Stimulated activated CD4-positive, alpha-beta T cell treated with anti-CD3 and anti-CD28 coated beads, Interleukin-4, amount 100 ng/mL, for 1 hour (primary cell): ENCODE measurements at regions not wholly inside any gene's neighbourhood (a gene's known extent, or its start where the extent isn't known, plus 50 kb on each side); places are given as distances from the start of the nearest gene placed in this dataset.
"Not testable (repeated sequence)": the region's sequence is repeated elsewhere in the genome, so short reads cannot be mapped to it uniquely, and the experiment has no call there.

ENCODE experiments used
- DNase-seq: peaks from one replicate; pipeline ENCODE4 v3.0.0-alpha.2; 2020

DNA sequence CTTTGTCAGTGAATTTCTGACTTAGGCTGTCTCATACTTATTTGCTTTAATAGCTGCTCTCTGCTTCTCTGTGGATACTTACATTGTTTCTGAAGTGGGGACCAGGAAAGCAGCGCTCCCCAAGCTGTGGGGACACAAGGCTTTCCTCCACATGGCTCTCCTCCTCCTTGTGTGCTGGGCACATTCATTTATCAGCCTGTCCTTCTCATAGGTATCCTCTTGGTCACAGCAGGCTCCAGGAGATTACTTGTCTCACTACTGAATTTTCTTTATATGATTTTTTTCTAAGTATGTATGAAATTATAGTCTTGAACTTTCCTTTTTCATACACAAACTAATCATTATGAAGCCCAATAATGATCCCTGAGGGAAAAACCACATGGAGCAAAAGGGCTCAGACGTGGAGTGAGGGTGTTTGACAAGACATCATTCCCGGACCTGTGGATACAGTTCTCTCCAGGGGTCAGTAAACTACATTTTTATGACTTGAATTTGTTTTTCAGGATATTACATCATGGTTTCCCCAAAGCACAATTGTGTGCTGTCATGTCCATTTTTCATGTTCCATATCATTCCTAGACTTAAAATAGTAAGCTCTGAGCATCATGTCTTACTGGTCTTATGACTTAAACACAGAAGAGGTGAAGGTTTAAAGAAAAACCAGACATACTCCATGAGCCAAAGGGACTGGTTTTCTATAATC, 234.5 kb downstream of the PCSK1 start:
- DNase-seq: no peak

DNA sequence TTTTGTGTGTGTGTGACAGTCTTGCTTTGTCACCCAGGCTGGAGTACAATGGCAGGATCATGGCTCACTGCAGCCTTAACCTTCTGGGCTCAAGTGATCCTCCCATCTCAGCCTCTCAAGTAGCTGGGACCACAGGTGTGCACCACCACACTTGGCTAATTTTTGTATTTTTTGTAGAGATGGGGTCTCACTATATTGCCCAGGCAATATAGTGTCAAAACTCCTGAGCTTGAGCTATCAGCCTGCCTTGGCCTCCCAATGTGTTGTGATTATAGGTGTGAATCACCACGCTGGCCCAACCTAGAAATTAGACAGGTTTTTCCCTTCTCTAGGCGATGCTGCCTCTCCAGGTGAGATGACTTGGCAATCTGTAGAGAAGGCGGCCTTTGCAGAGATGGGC, 235.3 kb downstream of the PCSK1 start:
- not testable (repeated sequence) for DNase-seq

DNA sequence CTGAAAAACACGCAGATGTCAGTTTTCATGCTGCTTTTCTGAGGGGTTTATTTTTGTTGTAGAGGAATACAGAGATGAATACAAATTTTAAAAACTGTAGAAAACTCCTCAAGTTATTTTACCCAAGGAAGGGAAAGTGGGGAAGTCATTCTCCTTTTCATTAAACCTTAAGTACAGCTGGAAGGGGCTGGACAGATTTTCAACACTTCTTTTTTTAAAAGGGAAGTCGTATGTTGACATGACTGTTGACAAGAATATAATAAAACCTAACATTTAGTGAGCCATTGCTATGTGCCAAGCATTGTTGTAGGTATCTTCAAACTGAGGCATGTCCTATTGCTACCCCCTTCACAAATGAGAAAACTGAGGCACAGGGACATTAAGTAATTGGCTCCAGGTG, 235.7 kb upstream of the ELL2 start:
- no peak for DNase-seq

DNA sequence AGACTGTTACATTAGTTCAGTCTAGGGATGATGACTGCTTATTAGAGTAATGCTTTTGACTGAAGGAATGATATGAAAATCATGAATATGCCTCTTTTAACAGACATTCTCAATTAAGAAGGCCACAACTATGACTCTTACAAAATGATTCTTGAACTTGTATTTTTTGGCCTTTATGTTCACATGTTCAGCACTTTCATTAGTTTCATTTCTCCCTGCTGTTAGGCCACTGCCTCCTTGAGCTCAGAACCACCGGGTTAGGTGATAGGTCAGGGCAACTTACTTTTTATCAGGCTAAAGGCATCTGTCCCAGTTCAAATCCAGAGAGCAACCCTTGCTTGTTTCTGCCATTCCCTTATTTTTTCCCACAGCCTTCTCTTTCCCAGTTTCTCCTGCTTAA, 235.2 kb upstream of the ELL2 start:
- no peak for DNase-seq

DNA sequence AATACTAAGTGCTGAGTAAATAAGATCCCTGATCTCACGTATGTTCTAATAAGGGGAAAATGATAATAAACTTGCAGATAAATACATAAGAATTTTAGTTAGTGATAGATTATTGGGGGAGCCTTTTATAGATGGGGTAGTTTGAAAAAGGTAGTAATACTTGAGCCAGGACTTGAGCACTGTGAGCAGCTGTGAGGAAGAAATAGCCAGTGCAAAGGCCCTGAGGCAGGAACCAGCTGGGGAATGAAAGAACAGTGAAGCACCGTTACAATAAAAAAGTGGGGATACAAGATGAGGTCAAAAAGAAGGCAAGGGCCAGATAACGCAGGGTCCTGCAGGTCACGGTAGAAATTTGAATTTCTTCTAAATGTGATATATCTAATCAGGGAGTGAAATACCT, 234.8 kb upstream of the ELL2 start:
- DNase-seq: no peak

DNA sequence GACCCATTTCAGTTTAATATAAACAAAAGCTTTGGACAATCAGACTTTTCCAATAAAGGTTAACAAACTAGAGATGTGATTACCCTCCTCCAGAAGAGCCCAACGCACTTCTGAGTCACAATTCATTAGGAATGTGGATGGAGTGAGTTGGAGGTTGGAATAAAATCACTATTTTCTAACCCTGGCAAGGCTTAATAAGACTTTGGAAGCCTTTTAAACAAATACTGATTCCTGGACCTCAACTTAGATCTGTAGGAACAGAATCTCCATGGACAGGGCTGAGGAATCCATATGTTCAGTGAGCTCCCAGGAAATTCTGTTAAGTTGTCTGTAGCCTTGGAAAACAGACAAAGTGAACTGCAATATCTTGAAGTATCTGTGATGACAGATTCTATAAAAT, 233.5 kb upstream of the ELL2 start:
- DNase-seq: no peak

DNA sequence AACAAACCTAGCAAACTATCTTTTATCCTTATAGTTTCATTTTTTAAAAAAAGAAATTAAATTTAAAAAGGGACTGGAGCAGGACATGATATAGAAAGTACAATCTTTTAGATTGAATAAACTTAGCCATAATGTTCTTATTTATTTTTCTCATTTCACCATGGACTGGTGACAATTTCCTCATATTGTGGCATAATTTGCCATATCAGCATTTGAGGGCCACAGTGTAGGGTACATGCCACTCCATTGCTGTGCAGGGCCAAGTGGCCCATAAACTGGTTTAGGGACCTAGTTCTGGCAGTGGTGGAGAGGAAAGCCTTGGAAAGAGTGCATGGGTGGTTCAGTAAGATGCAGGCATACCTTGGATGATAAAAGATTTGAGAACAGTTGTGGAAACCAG, 232.9 kb upstream of the ELL2 start:
- DNase-seq: no peak

DNA sequence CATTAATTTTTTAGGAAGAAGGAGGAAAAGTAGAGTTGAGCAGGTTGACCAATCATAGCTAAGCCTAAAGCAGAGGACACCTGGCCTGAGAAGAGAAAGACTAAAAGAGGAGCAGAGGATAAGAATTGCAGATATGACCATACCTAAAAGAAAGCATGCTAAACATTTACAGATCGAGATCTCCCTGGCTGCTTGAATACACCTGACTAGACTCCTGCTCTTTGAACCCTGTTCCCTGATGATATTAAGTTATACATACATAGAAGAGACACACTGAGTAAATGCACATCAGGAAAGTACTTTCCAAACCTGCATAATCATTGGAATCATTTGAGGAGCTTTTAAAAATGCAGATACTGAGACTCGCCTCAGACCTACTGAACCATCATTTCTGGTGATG, 232.3 kb upstream of the ELL2 start:
- no peak for DNase-seq

DNA sequence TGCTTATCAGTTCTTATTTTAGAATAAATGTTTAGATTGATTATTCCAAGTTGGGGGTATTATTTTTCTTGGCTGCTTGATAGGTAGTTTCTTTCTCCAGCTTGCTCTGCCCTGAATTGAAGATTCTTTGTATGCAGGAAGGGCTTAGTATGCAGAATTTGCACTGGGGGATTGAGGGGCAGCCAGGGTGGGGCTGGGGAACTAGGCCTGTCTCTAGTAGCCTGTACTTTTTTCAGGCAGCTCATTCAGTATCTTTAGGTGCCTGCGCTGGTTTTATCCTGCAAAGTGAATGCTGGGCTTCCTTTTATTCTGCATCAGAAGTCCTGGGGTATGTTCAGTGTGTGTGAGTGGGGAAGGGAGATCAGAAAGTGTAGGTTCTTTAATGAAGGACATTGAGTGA, 228.3 kb upstream of the ELL2 start:
- DNase-seq: no peak

DNA sequence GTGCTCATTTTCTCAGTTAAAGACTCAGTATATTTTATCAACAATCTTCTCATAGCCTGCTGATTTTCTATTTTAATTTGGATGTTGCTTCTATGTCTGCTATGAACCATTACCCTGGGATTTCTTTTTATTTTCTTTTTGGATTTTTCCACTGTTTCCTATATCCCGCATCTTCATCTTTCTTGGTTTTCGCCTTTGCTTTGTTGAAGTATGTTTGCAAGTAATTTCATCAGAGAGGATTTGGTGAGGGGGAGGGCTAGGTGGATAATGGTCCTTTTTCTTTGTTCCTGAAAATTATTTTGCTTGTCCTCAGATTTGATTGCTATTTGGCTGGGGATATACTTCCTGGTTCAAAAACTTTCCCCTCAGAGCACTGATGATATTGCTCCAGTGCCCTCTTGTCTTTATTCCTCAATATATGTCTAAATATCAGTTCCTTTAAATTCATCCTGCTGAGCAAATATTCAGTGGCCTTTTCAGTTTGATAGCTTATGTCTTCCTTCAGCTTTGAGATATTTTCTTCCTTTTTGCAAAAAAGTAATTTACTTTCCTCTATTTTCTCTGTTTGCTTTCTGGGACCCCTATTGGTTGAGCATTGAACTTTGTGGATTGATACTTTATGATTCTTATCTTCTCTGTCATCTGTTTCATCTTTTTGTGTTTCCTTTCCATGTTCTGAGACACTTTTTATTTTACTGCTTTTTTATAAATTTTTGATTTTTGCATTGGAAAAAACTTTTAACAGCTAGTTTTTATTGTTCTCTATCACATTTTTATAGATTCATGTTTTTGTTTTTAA, 227.6 kb upstream of the ELL2 start:
- DNase-seq: no peak

DNA sequence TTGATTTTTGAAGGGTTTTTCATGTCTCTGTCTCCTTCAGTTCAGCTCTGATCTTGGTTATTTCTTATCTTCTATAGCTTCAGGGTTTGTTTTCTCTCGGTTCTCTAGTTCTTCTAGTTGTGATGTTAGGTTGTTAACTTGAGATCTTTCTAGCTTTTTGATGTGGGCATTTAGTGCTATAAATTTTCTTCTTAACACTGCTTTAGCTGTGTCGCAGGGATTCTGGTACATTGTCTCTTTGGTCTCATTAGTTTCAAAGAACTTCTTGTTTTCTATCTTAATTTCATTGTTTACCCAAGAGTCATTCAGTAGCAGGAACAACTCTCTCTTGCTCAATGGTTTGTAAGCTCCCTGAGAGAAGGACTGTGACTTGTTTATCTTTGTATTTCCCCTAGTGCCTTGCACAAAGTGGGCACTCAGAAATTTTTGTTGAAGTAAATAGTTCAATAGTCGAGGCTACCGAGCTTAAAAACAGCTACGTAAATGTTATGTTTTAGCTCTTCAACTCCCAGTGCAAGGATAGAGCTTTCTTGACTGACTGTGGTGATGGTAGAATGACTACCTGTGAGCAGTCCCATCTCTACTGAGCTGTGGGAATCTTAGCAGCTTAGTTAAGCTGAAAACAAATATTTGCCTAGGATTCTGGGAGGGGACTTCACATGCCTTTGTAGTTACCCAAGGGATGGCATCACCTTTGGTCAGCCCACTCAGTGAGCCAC, 225.8 kb upstream of the ELL2 start:
- no peak for DNase-seq

DNA sequence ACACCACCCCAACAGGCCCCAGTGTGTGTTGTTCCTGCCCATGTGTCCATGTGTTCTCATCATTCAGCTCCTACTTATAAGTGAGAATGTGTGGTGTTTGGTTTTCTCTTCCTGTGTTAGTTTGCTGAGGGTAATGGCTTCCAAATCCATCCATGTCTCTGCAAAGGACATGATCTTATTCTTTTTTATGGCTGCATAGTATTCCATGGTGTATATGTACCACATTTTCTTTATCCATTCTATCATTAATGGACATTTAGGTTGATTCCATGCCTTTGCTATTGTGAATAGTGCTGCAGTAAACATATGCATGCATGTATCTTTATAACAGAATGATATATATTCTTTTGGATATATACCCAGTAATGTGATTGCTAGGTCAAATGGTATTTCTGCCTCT, 222.9 kb upstream of the ELL2 start:
- not testable (repeated sequence) for DNase-seq

DNA sequence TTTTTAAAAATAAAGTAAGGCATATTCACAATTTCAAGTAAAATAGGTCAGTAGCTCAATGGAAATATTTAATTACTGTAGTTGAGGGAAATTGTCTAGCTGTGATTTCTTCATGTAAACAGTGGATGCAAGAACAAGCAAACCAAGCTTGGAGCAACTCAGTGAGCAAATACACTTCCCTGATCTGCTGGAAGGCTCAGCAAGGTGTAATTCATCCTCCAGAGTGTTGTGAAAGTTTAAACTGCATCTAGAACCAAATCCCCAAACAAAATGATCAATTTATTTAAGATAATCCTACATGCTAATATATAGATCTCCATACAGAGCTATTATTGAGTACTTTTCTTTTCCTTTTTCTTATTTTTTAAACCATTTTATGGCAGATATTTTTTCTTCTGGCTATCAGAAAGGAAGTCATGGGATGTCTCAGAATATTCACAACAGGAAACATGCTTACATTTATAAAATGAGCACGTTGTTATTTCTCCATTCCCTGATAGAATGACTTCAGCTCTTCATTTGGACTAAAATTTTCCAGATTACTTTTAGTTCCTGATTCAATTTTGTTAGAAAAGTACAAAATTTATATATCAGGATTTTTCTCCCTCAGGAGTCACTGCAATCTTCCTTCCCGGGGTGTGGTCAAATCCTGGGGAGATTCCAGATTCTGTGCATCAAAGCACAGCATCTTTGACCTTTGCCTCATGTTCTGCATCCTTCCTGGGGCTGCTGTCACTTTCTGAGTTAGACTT, 219.2 kb upstream of the ELL2 start:
- DNase-seq: no peak

DNA sequence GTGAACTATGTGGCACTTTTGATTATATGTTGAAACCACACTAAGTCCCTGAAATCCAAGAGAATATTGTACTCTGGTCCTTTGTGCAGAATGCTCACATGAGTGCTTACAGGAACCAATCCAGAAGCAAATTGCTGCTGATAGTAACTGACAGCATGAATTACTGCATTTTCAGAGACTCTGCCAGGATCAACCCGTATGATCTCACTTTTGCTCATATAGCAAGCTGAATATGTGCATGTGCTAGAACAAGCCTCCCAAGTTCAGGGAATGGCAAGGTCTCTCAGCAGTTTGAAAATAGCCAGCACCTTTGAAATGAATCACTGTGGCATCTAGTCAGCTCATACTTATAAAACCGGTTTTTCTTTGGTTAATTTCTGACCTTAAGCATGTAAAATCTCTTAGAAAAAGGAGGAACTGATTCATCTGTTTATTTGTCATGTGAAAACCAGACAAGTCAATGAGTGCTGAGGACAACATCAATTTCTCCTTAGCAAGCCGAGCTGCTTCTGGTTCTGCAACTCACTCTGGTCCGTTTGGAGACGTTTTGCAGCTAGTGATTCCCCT, 215.7 kb upstream of the ELL2 start:
- DNase-seq: no peak

DNA sequence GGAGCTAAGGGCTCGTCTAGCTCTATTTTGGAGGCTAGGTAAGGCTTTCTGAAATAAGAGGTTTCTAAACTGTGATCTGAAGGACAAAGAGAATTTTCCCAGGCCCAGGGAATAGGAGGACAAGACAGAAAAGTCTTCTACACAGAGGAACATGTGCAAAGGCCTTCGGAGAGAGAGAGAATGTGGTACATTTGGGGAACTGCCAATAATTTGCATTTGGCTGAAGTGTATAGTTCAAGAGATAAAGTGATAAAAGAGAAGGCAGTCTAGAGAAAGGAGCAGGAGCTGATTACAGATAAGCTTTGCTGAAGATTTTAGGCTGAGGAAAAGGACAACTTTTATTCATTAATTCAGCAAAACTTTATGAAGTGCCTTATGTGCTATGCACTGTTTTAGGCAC, 214.4 kb upstream of the ELL2 start:
- DNase-seq: no peak

DNA sequence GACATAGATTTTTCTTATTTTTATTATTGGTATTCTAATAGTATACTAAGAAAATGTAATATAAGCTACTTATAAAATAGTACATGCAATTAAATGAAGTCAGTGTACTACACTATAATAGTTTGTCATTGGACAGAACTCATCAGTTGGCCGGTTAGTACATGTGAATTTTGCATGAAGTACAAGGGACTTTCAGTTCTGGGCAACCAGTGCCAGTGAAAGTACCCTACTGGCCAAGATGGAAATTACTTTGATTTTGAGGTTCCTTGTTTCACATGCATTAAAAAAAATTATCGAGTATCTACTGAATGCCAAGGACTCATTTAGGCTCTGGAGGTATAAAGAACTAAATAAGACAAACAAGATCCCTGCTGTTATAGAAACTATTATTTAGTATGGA, 213.4 kb upstream of the ELL2 start:
- no peak for DNase-seq

DNA sequence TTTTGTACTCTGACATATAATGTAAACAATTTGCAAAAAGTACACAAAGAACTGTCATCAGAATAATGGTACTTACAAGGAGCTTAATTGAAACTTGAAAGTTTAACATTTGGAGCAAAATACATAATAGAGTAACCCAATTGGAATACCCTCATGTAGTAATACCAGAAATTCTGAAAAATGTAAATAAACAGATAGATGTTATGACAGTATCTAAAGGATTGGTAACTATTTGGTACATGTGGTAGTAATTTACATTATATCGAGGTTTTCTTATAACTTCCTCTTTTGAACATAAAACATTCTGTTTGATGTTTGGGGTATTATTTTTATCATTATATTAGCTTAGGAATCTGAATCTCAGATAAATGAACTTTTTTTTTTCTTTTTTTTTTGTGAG, 211.7 kb upstream of the ELL2 start:
- DNase-seq: no peak

DNA sequence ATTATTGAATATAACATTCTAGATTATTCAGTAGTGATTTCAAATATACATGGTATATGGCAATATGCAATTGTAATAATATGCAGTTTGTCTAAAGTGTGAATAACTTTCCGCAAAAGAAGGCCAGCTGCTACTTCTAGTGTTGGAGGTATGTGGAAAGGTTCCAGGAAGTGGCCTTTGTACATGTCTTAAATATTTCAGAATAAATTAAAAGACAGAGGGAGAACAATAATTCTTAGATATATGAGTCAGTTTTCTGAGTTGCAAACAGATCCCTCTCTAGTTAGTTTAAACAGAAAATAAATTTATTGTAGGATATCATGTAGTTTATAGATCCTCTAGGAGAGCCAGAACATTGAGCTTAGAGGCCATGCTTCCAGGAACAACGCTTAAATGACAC, 210.8 kb upstream of the ELL2 start:
- no peak for DNase-seq

DNA sequence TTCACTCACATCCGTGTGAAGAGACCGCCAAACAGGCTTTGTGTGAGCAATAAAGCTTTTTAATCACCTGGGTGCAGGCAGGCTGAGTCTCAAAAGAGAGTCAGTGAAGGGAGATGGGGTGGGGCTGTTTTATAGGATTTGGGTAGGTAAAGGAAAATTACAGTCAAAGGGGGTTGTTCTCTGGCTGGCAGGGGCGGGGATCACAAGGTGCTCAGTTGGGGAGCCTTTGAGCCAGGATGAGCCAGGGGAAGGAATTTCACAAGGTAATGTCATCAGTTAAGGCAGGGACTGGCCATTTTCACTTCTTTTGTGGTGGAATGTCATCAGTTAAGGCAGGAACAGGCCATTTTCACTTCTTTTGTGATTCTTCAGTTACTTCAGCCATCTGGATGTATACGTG, 210.3 kb upstream of the ELL2 start:
- not testable (repeated sequence) for DNase-seq

DNA sequence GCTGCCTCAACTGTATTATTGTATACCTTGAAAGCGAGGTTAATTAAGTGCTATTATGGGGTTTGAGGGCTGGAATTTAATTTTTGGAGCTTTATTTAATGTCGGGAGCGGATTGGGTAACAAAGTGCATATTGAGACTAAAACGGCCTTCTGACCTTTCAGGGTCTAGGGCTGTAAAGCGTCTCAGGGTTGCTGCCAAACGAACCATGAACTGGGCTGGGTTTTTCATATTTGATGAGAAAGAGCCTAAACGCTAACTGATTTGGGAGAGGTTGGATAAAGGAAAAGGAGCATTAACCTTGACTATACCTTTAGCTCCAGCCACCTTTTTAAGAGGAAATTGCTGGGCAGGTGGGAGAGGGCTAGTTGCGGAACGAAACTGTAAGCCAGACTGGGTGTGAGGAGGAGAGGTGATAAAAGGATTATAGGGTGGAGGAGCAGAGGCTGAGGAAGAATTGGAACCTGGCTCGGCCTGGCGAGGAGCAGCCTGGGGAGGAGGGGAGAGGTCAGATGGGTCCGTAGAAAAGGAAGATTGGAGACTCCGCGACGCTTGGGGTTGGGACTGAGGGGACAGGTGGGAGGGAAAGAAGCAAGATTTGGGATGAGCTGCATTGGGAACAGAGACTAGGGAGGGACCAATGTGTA, 209.0 kb upstream of the ELL2 start:
- DNase-seq: not testable (repeated sequence)

DNA sequence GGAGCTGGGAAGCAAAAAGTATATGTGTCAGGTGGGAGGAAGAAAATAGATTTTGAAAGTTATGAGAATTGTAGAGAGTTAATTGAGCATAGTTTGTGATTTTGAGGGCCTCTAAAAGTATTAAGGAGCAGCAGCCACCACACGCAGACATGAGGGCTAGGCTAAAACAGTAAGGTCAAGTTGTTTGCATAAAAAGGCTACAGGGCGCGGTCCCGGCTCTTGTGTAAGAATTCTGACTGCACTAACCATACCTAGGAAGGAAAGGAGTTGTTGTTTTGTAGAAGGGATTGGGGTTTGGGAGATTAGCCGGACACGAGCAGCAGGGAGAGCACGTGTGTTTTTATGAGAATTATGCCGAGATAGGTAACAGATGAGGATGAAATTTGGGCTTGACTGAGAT, 207.2 kb upstream of the ELL2 start:
- not testable (repeated sequence) for DNase-seq

DNA sequence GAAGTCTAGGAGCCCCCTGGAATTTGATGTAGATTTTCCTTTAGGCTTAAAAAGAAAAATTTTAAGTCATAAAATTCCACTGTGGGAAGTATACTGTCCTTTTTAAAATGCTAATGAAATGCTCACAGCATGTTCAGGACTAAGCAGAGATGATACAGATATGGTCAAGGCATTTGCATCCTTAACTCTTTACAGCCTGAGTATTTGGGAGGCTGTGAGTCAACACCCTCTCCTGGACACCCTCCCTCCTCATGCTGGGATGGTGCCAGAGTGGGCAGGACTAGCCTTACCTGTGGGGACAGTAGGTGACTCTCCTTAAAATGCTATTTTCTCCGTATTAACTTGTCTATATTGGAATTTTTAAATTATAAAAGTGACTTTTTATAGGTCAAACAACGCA, 197.4 kb upstream of the ELL2 start:
- DNase-seq: no peak
